Activated T-cell treated with anti-CD3 and anti-CD28 coated beads, Interleukin-2, amount 50 U/mL, for 24 hours (primary cell): ENCODE measurements at regions not wholly inside any gene's neighbourhood (a gene's known extent, or its start where the extent isn't known, plus 50 kb on each side); places are given as distances from the start of the nearest gene placed in this dataset.
"Not testable (repeated sequence)": the region's sequence is repeated elsewhere in the genome, so short reads cannot be mapped to it uniquely, and the experiment has no call there.

Experiments
- DNase-seq: peaks from one replicate; pipeline ENCODE4 v3.0.0-alpha.2; 2020
- H3K27ac Mint-ChIP-seq: 2 replicates; pipeline ENCODE4 v1.8.0; 2020; ENCODE audit warnings: mild to moderate bottlenecking, mixed read lengths
- H3K27me3 Mint-ChIP-seq: 2 replicates; pipeline ENCODE4 v1.8.0; 2020; ENCODE audit warnings: mixed read lengths
- H3K36me3 Mint-ChIP-seq: 2 replicates; pipeline ENCODE4 v1.8.0; 2020; ENCODE audit warnings: low read depth, mixed read lengths
- H3K4me1 Mint-ChIP-seq: 2 replicates; pipeline ENCODE4 v1.8.0; 2020; ENCODE audit warnings: low read depth, mixed read lengths
- H3K4me3 Mint-ChIP-seq: 2 replicates; pipeline ENCODE4 v1.8.0; 2020; ENCODE audit warnings: mild to moderate bottlenecking, moderate library complexity, mixed read lengths
- H3K9me3 Mint-ChIP-seq: 2 replicates; pipeline ENCODE4 v1.8.0; 2020; ENCODE audit warnings: mixed read lengths

GRCh38 chr5:109990723-109991359, 301.1 kb downstream of the MAN2A1 start:
- H3K36me3 Mint-ChIP-seq: no peaks in the 10 kb centered on the region
- DNase-seq: no peak
- H3K4me1 Mint-ChIP-seq: peaks cover 3% of the 10 kb centered on the region
- no peaks in the 10 kb centered on the region for H3K27me3 Mint-ChIP-seq
- no peak overlapping the region for H3K27ac Mint-ChIP-seq
- no peak overlapping the region for H3K4me3 Mint-ChIP-seq
- H3K9me3 Mint-ChIP-seq: no peaks in the 10 kb centered on the region

DNA sequence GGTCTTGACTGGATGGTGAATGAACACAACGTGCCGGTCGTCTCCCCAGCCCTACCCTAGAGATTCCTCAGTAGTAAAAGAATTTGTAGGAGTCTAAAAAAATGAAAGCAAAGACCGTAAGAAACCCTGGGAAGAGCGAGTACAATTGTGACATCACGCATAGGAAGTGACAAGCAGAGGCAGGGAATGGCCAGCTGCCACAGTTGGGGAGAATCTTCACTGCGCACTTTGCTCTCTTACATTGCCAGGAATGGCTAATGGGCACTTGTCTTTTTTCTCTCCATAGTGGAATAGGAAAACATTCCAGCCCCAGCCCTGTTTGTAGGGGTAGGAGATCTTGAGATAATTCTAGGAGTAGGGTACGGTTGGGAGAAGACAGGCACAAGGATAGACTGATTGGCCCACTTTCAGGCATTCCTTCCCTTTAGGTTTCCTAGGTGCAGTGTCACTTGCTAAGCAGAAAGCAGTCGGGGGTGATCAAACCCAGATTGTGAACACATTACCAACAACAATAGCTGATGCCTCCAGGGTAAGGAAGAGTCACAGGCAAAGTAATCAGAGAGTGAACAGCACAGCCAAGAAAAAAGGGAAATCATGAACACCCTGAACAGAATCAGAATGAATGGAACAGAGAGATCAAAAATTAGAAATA, 302.7 kb downstream of the MAN2A1 start:
- Mint-ChIP-seq H3K4me1 (peaks cover 3% of the 10 kb centered on the region), H3K27ac (no peak overlapping the region), H3K4me3 (no peak overlapping the region), H3K9me3 (no peaks in the 10 kb centered on the region), H3K27me3 (no peaks in the 10 kb centered on the region), H3K36me3 (no peaks in the 10 kb centered on the region)
- DNase-seq: no peak

DNA sequence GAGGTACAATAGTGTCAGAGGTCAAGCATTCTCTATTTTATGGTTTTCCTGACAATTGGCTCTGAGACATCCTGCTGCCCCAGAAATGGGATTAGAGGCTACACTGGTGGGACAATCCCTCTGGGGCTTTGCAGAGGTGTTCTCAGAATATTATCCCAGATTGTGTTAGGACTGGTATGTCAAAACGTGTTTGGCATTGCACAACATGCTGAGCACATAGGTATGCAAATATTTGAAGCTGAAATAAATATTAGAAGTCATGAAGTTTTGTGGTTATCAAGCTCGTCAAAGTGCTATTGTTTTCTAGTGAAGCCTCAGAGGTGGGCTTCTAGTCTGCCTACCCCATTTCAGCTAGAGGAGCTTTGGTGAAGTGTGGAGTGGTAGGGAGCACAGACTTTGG, 304.4 kb downstream of the MAN2A1 start:
- DNase-seq: no peak
- H3K4me1 Mint-ChIP-seq: no peaks in the 10 kb centered on the region

DNA sequence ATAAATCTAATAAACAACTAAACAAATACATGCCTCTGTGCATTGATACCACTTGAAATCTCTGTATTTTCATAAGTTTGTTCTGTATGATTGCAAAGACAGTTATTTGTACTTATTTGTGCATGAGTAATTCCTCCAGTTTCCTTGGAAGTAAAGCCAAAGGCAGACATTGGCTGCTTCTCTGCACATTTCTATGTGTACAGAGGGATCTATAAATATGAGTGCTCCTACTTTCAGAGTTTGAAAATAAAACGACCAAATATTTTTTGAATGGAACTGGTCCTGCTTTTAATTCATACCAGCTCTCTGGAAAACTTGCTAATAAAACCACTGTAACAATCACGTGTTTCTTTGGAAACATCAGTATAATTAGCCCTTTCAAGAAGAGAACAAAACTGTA, 306.5 kb downstream of the MAN2A1 start:
- no peak for DNase-seq
- H3K9me3 Mint-ChIP-seq: no peaks in the 10 kb centered on the region
- no peak overlapping the region for H3K4me3 Mint-ChIP-seq

More for the DNA sequence above, 304.4 kb downstream of the MAN2A1 start:
- Mint-ChIP-seq H3K9me3 (no peaks in the 10 kb centered on the region), H3K36me3 (no peaks in the 10 kb centered on the region), H3K4me3 (no peak overlapping the region), H3K27ac (no peak overlapping the region), H3K27me3 (no peaks in the 10 kb centered on the region)

DNA sequence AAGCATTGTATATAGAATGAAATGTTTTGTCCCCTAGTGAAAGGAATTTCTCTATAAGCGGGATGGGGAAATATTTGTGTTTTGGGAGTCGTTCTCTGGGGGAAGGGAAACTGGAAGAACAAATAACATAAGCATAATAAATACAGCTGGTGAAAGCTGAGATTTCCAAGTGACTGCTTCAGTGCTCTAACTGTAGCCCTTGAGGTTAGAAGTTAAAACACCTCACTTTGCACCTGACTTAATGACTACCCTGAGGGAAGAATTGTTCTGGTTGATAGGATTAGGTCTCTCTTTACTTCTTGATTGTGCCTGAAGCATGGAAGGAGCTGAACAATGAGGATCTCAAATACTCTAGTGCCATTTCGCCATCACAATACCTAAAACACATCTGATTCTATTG, 307.4 kb downstream of the MAN2A1 start:
- H3K36me3 Mint-ChIP-seq: no peaks in the 10 kb centered on the region
- H3K9me3 Mint-ChIP-seq: no peaks in the 10 kb centered on the region
- no peak overlapping the region for H3K27ac Mint-ChIP-seq
- no peak overlapping the region for H3K4me3 Mint-ChIP-seq
- H3K27me3 Mint-ChIP-seq: no peaks in the 10 kb centered on the region
- DNase-seq: no peak
- peaks cover 19% of the 10 kb centered on the region for H3K4me1 Mint-ChIP-seq

More for the DNA sequence above, 306.5 kb downstream of the MAN2A1 start:
- H3K4me1 Mint-ChIP-seq: peaks cover 10% of the 10 kb centered on the region
- no peak overlapping the region for H3K27ac Mint-ChIP-seq
- H3K27me3 Mint-ChIP-seq: no peaks in the 10 kb centered on the region
- no peaks in the 10 kb centered on the region for H3K36me3 Mint-ChIP-seq

DNA sequence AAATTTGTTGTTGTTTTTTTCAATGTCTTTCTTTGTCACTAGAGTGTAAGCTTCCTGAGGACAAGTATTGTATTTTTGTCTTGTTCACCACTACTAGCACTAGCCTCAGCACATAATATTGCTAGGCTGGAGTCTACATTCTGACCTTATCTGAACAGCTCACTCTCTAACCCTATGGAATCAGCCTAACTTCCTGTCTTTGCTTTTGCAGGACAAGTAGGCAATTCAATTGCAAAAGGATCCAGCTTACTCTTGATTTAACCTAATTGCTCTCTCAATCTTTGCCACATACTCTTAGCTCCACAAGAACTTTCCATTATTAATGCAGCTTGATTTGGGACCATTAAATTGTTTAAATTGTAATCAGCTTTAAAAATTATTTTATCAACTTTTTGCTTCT, 308.5 kb downstream of the MAN2A1 start:
- no peak overlapping the region for H3K4me3 Mint-ChIP-seq
- H3K4me1 Mint-ChIP-seq: peaks cover 19% of the 10 kb centered on the region
- no peaks in the 10 kb centered on the region for H3K27me3 Mint-ChIP-seq
- no peaks in the 10 kb centered on the region for H3K36me3 Mint-ChIP-seq
- no peak overlapping the region for H3K27ac Mint-ChIP-seq
- no peaks in the 10 kb centered on the region for H3K9me3 Mint-ChIP-seq
- no peak for DNase-seq

DNA sequence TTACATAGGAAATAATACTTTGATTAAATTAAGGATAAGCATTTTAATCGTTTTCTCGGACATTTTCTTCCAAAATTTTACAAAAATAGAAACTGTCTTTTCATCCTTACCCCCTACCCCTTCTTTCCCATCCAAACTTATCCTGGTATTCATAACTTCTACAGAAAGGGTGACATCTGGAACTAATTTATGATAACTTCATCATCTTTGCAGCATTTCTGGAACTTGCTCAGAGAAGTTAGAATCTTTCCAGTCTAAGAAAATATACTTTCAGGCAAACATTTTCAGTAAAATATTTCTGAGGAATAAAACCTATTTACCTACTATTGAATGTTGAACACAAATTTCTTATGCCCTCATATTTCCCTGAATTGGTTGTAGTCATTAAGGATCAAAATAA, 309.0 kb downstream of the MAN2A1 start:
- Mint-ChIP-seq H3K27ac (no peak overlapping the region), H3K36me3 (no peaks in the 10 kb centered on the region), H3K4me1 (peaks cover 19% of the 10 kb centered on the region), H3K9me3 (no peaks in the 10 kb centered on the region), H3K27me3 (no peaks in the 10 kb centered on the region), H3K4me3 (no peak overlapping the region)
- no peak for DNase-seq

DNA sequence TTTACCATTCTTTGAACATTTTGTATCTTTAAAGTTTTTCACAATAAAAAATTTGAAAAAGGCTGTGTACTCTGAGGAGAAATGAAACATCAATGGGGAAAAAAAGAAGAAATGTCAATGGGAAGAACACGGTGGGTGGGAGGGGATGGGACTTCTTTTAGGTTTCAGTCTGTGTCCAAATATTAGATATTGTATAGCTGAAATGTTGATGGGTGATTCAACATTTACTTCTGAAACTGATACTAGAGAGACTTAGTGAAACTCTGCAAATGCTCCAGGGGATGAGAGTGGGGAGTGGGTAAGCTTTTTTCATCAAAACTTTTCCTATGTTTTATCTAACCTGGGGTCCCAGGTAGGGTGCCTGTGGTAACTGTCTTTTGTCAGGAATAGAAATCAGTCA, 311.9 kb downstream of the MAN2A1 start:
- Mint-ChIP-seq H3K9me3 (no peaks in the 10 kb centered on the region), H3K4me1 (peaks cover 19% of the 10 kb centered on the region), H3K4me3 (no peak overlapping the region), H3K27me3 (no peaks in the 10 kb centered on the region), H3K27ac (no peak overlapping the region), H3K36me3 (no peaks in the 10 kb centered on the region)
- no peak for DNase-seq

DNA sequence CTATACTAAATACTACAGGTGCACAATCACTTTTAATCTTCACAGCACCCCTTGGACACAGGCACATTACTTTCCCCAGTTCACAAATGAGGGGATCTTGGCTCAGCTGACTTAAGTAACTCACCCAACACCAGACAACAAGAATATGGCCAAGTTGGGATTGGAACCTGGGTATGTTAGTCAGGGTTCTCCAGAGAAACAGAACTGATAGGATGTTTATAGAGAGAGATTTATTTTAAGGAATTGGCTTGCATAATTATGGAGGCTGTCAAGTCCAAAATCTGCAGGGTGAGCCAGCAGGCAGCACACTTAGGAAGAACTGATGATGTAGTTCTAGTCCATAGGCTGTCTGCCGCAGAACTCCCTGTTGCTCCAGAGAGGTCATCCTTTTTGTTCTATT, 312.9 kb downstream of the MAN2A1 start:
- H3K4me3 Mint-ChIP-seq: no peak overlapping the region
- H3K27me3 Mint-ChIP-seq: no peaks in the 10 kb centered on the region
- H3K9me3 Mint-ChIP-seq: no peaks in the 10 kb centered on the region
- no peaks in the 10 kb centered on the region for H3K36me3 Mint-ChIP-seq
- no peak for DNase-seq
- H3K27ac Mint-ChIP-seq: no peak overlapping the region
- peaks cover 19% of the 10 kb centered on the region for H3K4me1 Mint-ChIP-seq

GRCh38 chr5:110005907-110006562, 316.3 kb downstream of the MAN2A1 start:
- H3K4me3 Mint-ChIP-seq, H3K27ac Mint-ChIP-seq, DNase-seq, H3K27me3 Mint-ChIP-seq, H3K9me3 Mint-ChIP-seq, H3K36me3 Mint-ChIP-seq: not testable (repeated sequence)
- H3K4me1 Mint-ChIP-seq: peaks cover 13% of the 10 kb centered on the region

- no peak overlapping the region for H3K27ac Mint-ChIP-seq
- no peak overlapping the region for H3K4me3 Mint-ChIP-seq
- H3K9me3 Mint-ChIP-seq: no peaks in the 10 kb centered on the region
- peaks cover 3% of the 10 kb centered on the region for H3K4me1 Mint-ChIP-seq
- H3K36me3 Mint-ChIP-seq: no peaks in the 10 kb centered on the region
- no peaks in the 10 kb centered on the region for H3K27me3 Mint-ChIP-seq
- DNase-seq: no peak
These were observed 317.4 kb downstream of the MAN2A1 start for GRCh38 chr5:110007101-110007500.

GRCh38 chr5:110008131-110008530, 318.4 kb downstream of the MAN2A1 start:
- no peaks in the 10 kb centered on the region for H3K27me3 Mint-ChIP-seq

GRCh38 chr5:110012145-110012544, 322.4 kb downstream of the MAN2A1 start:
- Mint-ChIP-seq H3K27me3 (no peaks in the 10 kb centered on the region), H3K4me3 (no peak overlapping the region), H3K9me3 (peaks cover 3% of the 10 kb centered on the region), H3K36me3 (no peaks in the 10 kb centered on the region), H3K27ac (no peak overlapping the region), H3K4me1 (peaks cover 3% of the 10 kb centered on the region)
- no peak for DNase-seq

More at GRCh38 chr5:110008131-110008530, 318.4 kb downstream of the MAN2A1 start:
- no peak overlapping the region for H3K27ac Mint-ChIP-seq
- H3K4me1 Mint-ChIP-seq: peaks cover 3% of the 10 kb centered on the region
- peaks cover 1% of the 10 kb centered on the region for H3K9me3 Mint-ChIP-seq
- no peak for DNase-seq
- H3K4me3 Mint-ChIP-seq: no peak overlapping the region
- H3K36me3 Mint-ChIP-seq: no peaks in the 10 kb centered on the region

GRCh38 chr5:110013017-110013416, 323.3 kb downstream of the MAN2A1 start:
- peaks cover 3% of the 10 kb centered on the region for H3K4me1 Mint-ChIP-seq
- H3K27me3 Mint-ChIP-seq: no peaks in the 10 kb centered on the region
- DNase-seq: no peak
- H3K36me3 Mint-ChIP-seq: no peaks in the 10 kb centered on the region
- no peak overlapping the region for H3K27ac Mint-ChIP-seq
- H3K9me3 Mint-ChIP-seq: peaks cover 3% of the 10 kb centered on the region
- no peak overlapping the region for H3K4me3 Mint-ChIP-seq

DNA sequence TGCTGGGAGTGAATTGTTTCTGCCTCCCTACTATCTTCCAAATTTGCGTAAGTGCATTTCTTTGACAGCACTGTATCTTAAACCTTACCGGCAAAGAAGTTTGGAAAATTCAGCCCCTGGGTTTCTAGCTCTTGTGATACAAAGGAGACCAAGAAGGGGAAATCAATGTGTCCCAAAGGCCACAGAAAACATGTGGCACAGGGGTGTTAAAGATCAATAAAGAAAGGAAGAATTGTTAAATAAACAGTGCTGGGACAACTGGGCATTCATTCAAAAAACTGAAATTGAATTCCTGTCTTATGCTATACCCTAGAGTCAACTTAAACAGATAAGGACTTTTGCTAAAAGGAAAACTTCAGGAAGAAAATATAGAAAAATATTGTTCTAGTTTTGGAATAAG, 328.1 kb downstream of the MAN2A1 start:
- Mint-ChIP-seq H3K9me3 (peaks cover 3% of the 10 kb centered on the region), H3K36me3 (no peaks in the 10 kb centered on the region), H3K4me3 (no peak overlapping the region), H3K27ac (no peak overlapping the region), H3K4me1 (no peaks in the 10 kb centered on the region), H3K27me3 (no peaks in the 10 kb centered on the region)
- DNase-seq: no peak
